Calu3 (cell line): ENCODE measurements at regions not wholly inside any gene's neighbourhood (a gene's known extent, or its start where the extent isn't known, plus 50 kb on each side); places are given as distances from the start of the nearest gene placed in this dataset.

Experiments used
- BruUV-seq: library from RNA; stranded (reverse); fragments of 400-500 nt; replicated peaks from 2 replicates; lab custom pipeline; 2021; lab: Mats Ljungman, UMichigan
- CTCF ChIA-PET: fragments of 300-600 bp; sonication (Branson Sonifier 250); formaldehyde crosslinking; loops from one replicate; lab custom pipeline; 2022; ENCODE audit warnings: antibody characterized with exemption; lab: Charles Lee
- DNase-seq: peaks from one replicate; pipeline ENCODE4 v3.0.0; 2022
- H3K27ac Mint-ChIP-seq: one replicate; pipeline ENCODE4 v1.8.0; 2022; ENCODE audit warnings: mixed read lengths; ENCODE audit not compliant: unreplicated experiment
- H3K27me3 Mint-ChIP-seq: one replicate; pipeline ENCODE4 v1.8.0; 2022; ENCODE audit warnings: mixed read lengths; ENCODE audit not compliant: unreplicated experiment
- H3K36me3 Mint-ChIP-seq: one replicate; pipeline ENCODE4 v1.8.0; 2022; ENCODE audit warnings: mild to moderate bottlenecking, moderate library complexity, mixed read lengths; ENCODE audit not compliant: insufficient read depth, unreplicated experiment
- H3K4me1 Mint-ChIP-seq: one replicate; pipeline ENCODE4 v1.8.0; 2022; ENCODE audit warnings: mild to moderate bottlenecking, low read depth, mixed read lengths; ENCODE audit not compliant: unreplicated experiment
- H3K4me3 Mint-ChIP-seq: one replicate; pipeline ENCODE4 v1.8.0; 2022; ENCODE audit warnings: mild to moderate bottlenecking, low read depth, moderate library complexity, mixed read lengths; ENCODE audit not compliant: unreplicated experiment
- H3K9me3 Mint-ChIP-seq: one replicate; pipeline ENCODE4 v1.8.0; 2022; ENCODE audit warnings: low read depth, mixed read lengths; ENCODE audit not compliant: unreplicated experiment
- CTCF ChIP-seq: fragments of 200-600 bp; IDR thresholded peaks from one replicate; pipeline ENCODE4 v1.8.0; 2022; ENCODE audit warnings: antibody characterized with exemption; ENCODE audit not compliant: unreplicated experiment
- intact Hi-C: fragments of 100-400 bp; cut with micrococcal nuclease; formaldehyde crosslinking; loops from one replicate; pipeline ENCODE4 v1.10.0; 2022; ENCODE audit not compliant: unreplicated experiment

- Mint-ChIP-seq H3K36me3 (no peaks in the 10 kb centered on the region), H3K4me1 (peaks cover 9% of the 10 kb centered on the region), H3K27me3 (no peaks in the 10 kb centered on the region), H3K27ac (no peak overlapping the region), H3K9me3 (no peaks in the 10 kb centered on the region), H3K4me3 (no peak overlapping the region)
- CTCF ChIA-PET: interaction anchor here (1.1 kb wide), 1 partner anchor 18 kb away, joined by 3 read pairs; no protein-coding TSS in a partner anchor
- no peak for DNase-seq
- TF ChIP-seq CTCF: no peak
- no TSS peak for BruUV-seq
- intact Hi-C loops: no loop called here
Observed at GRCh38 chr2:137870682-137871081, 93.6 kb upstream of the HNMT start.

- intact Hi-C loops: no loop called here
- CTCF ChIA-PET: interaction anchor here (1.5 to 1.8 kb wide), 3 partner anchors 14 to 955 kb away, joined by 4 to 6 read pairs (median 5); no protein-coding TSS in a partner anchor
- no peaks in the 10 kb centered on the region for H3K9me3 Mint-ChIP-seq
- H3K27ac Mint-ChIP-seq: no peak overlapping the region
- H3K4me3 Mint-ChIP-seq: no peak overlapping the region
- no peaks in the 10 kb centered on the region for H3K27me3 Mint-ChIP-seq
- H3K4me1 Mint-ChIP-seq: peaks cover 9% of the 10 kb centered on the region
- no peak for TF ChIP-seq CTCF
- no peak for DNase-seq
- BruUV-seq: no TSS peak
- no peaks in the 10 kb centered on the region for H3K36me3 Mint-ChIP-seq
Observed at GRCh38 chr2:137872577-137872976, 91.7 kb upstream of the HNMT start.

- Mint-ChIP-seq H3K4me3 (no peak overlapping the region), H3K27me3 (no peaks in the 10 kb centered on the region), H3K4me1 (peaks cover 9% of the 10 kb centered on the region), H3K36me3 (no peaks in the 10 kb centered on the region), H3K27ac (no peak overlapping the region), H3K9me3 (no peaks in the 10 kb centered on the region)
- no TSS peak for BruUV-seq
- TF ChIP-seq CTCF: no peak
- no peak for DNase-seq
- intact Hi-C loops: no loop called here
- CTCF ChIA-PET: interaction anchor here (1.5 to 1.8 kb wide), 3 partner anchors 13 to 954 kb away, joined by 4 to 6 read pairs (median 5); no protein-coding TSS in a partner anchor
Observed at GRCh38 chr2:137873536-137874244, 90.6 kb upstream of the HNMT start.

GRCh38 chr2:137879121-137879520 lies 85.2 kb upstream of the HNMT start:
- H3K27ac Mint-ChIP-seq: no peak overlapping the region
- H3K4me1 Mint-ChIP-seq: peaks cover 5% of the 10 kb centered on the region
- no peak overlapping the region for H3K4me3 Mint-ChIP-seq
- CTCF ChIA-PET: interaction anchor here (1.3 kb wide), 1 partner anchor 13 kb away, joined by 4 read pairs; no protein-coding TSS in a partner anchor
- intact Hi-C loops: no loop called here
- no peaks in the 10 kb centered on the region for H3K27me3 Mint-ChIP-seq
- no peaks in the 10 kb centered on the region for H3K36me3 Mint-ChIP-seq
- TF ChIP-seq CTCF: no peak
- no TSS peak for BruUV-seq
- DNase-seq: no peak
- no peaks in the 10 kb centered on the region for H3K9me3 Mint-ChIP-seq
